ENCODE measurements at regions not wholly inside any gene's neighbourhood (a gene's known extent, or its start where the extent isn't known, plus 50 kb on each side); places are given as distances from the start of the nearest gene placed in this dataset.
"Not testable (repeated sequence)": the region's sequence is repeated elsewhere in the genome, so short reads cannot be mapped to it uniquely, and the experiment has no call there.

- Mint-ChIP-seq H3K36me3 (ENCODE audit: low read depth) (no peaks in the 10 kb centered on the region), H3K27me3 (no peaks in the 10 kb centered on the region), H3K4me1 (ENCODE audit: low read depth) (peaks cover 70% of the 10 kb centered on the region), H3K9me3 (no peaks in the 10 kb centered on the region), H3K27ac (peak overlapping the region; percentile 68), H3K4me3 (peak overlapping the region; percentile 88)
Observed at GRCh38 chr9:36485647-36486328, 85.7 kb upstream of the RNF38 start.

- H3K36me3 Mint-ChIP-seq (ENCODE audit: low read depth), result no peaks in the 10 kb centered on the region
- no peak overlapping the region for H3K4me3 Mint-ChIP-seq
- no peaks in the 10 kb centered on the region for H3K27me3 Mint-ChIP-seq
- peaks cover 58% of the 10 kb centered on the region for H3K4me1 Mint-ChIP-seq (ENCODE audit: low read depth)
- no peak overlapping the region for H3K27ac Mint-ChIP-seq
- H3K9me3 Mint-ChIP-seq, result no peaks in the 10 kb centered on the region
Observed at GRCh38 chr9:36484124-36484523, 84.1 kb upstream of the RNF38 start.

GRCh38 chr9:36479101-36479500, 79.0 kb upstream of the RNF38 start:
- no peaks in the 10 kb centered on the region for H3K9me3 Mint-ChIP-seq
- H3K27ac Mint-ChIP-seq, result no peak overlapping the region
- H3K36me3 Mint-ChIP-seq (ENCODE audit: low read depth), result peaks cover 5% of the 10 kb centered on the region
- H3K27me3 Mint-ChIP-seq, result no peaks in the 10 kb centered on the region
- H3K4me3 Mint-ChIP-seq, result no peak overlapping the region
- H3K4me1 Mint-ChIP-seq (ENCODE audit: low read depth), result peaks cover 22% of the 10 kb centered on the region

- Mint-ChIP-seq H3K4me1 (ENCODE audit: low read depth) (peaks cover 37% of the 10 kb centered on the region), H3K27me3 (no peaks in the 10 kb centered on the region), H3K4me3 (peak overlapping the region; percentile 87), H3K27ac (peak overlapping the region; percentile 97), H3K36me3 (ENCODE audit: low read depth) (peaks cover 19% of the 10 kb centered on the region), H3K9me3 (no peaks in the 10 kb centered on the region)
Observed at GRCh38 chr9:36471359-36471758, 71.3 kb upstream of the RNF38 start.

GRCh38 chr9:36470643-36471290, 70.7 kb upstream of the RNF38 start:
- Mint-ChIP-seq H3K4me1 (ENCODE audit: low read depth) (peaks cover 37% of the 10 kb centered on the region), H3K36me3 (ENCODE audit: low read depth) (peaks cover 19% of the 10 kb centered on the region), H3K27me3 (no peaks in the 10 kb centered on the region), H3K4me3 (peak overlapping the region; percentile 87), H3K9me3 (no peaks in the 10 kb centered on the region), H3K27ac (peak overlapping the region; percentile 97)

- Mint-ChIP-seq H3K9me3 (no peaks in the 10 kb centered on the region), H3K36me3 (ENCODE audit: low read depth) (peaks cover 5% of the 10 kb centered on the region), H3K4me1 (ENCODE audit: low read depth) (peaks cover 35% of the 10 kb centered on the region), H3K27me3 (no peaks in the 10 kb centered on the region), H3K27ac (no peak overlapping the region), H3K4me3 (no peak overlapping the region)
Observed at GRCh38 chr9:36463467-36463866, 63.4 kb upstream of the RNF38 start.

- Mint-ChIP-seq H3K36me3 (ENCODE audit: low read depth) (peaks cover 6% of the 10 kb centered on the region), H3K9me3 (no peaks in the 10 kb centered on the region), H3K27ac (no peak overlapping the region), H3K4me1 (ENCODE audit: low read depth) (peaks cover 42% of the 10 kb centered on the region), H3K4me3 (no peak overlapping the region), H3K27me3 (no peaks in the 10 kb centered on the region)
Observed at GRCh38 chr9:36462245-36462644, 62.2 kb upstream of the RNF38 start.

- H3K27ac Mint-ChIP-seq, result peak overlapping the region; percentile 32
Observed at GRCh38 chr9:36461323-36461722, 61.3 kb upstream of the RNF38 start.

GRCh38 chr9:36458430-36458915, 58.4 kb upstream of the RNF38 start:
- not testable (repeated sequence) for H3K36me3 Mint-ChIP-seq (ENCODE audit: low read depth); H3K27me3 Mint-ChIP-seq; H3K9me3 Mint-ChIP-seq
- peaks cover 43% of the 10 kb centered on the region for H3K4me1 Mint-ChIP-seq (ENCODE audit: low read depth)
- peak overlapping the region; percentile 93 for H3K27ac Mint-ChIP-seq
- H3K4me3 Mint-ChIP-seq, result peak overlapping the region; percentile 79

More at GRCh38 chr9:36461323-36461722, 61.3 kb upstream of the RNF38 start:
- H3K9me3 Mint-ChIP-seq, result no peaks in the 10 kb centered on the region
- peaks cover 51% of the 10 kb centered on the region for H3K4me1 Mint-ChIP-seq (ENCODE audit: low read depth)
- no peaks in the 10 kb centered on the region for H3K27me3 Mint-ChIP-seq
- H3K4me3 Mint-ChIP-seq, result no peak overlapping the region
- H3K36me3 Mint-ChIP-seq (ENCODE audit: low read depth), result peaks cover 6% of the 10 kb centered on the region

- H3K27me3 Mint-ChIP-seq, result no peaks in the 10 kb centered on the region
- H3K4me1 Mint-ChIP-seq (ENCODE audit: low read depth), result peaks cover 38% of the 10 kb centered on the region
- peak overlapping the region; percentile 79 for H3K4me3 Mint-ChIP-seq
- no peaks in the 10 kb centered on the region for H3K9me3 Mint-ChIP-seq
- H3K36me3 Mint-ChIP-seq (ENCODE audit: low read depth), result peaks cover 6% of the 10 kb centered on the region
- peak overlapping the region; percentile 93 for H3K27ac Mint-ChIP-seq
Observed at GRCh38 chr9:36457836-36458429, 57.9 kb upstream of the RNF38 start.

- H3K4me3 Mint-ChIP-seq, result no peak overlapping the region
- H3K4me1 Mint-ChIP-seq (ENCODE audit: low read depth), result peaks cover 37% of the 10 kb centered on the region
- H3K36me3 Mint-ChIP-seq (ENCODE audit: low read depth), result peaks cover 6% of the 10 kb centered on the region
- H3K27ac Mint-ChIP-seq, result peak overlapping the region; percentile 68
- H3K27me3 Mint-ChIP-seq, result no peaks in the 10 kb centered on the region
- no peaks in the 10 kb centered on the region for H3K9me3 Mint-ChIP-seq
Observed at GRCh38 chr9:36456480-36457065, 56.5 kb upstream of the RNF38 start.

- Mint-ChIP-seq H3K27me3 (no peaks in the 10 kb centered on the region), H3K27ac (no peak overlapping the region), H3K36me3 (ENCODE audit: low read depth) (no peaks in the 10 kb centered on the region), H3K4me1 (ENCODE audit: low read depth) (peaks cover 8% of the 10 kb centered on the region), H3K9me3 (no peaks in the 10 kb centered on the region), H3K4me3 (no peak overlapping the region)
Observed at GRCh38 chr9:36451949-36452348, 51.9 kb upstream of the RNF38 start.

GRCh38 chr9:36450110-36450732, 50.2 kb upstream of the RNF38 start:
- Mint-ChIP-seq H3K27me3 (no peaks in the 10 kb centered on the region), H3K4me3 (no peak overlapping the region), H3K27ac (no peak overlapping the region), H3K4me1 (ENCODE audit: low read depth) (no peaks in the 10 kb centered on the region), H3K36me3 (ENCODE audit: low read depth) (peaks cover 8% of the 10 kb centered on the region), H3K9me3 (no peaks in the 10 kb centered on the region)
